B cell (primary cell): ENCODE measurements at regions not wholly inside any gene's neighbourhood (a gene's known extent, or its start where the extent isn't known, plus 50 kb on each side); places are given as distances from the start of the nearest gene placed in this dataset.

Source experiments
- EZH2 ChIP-seq: IDR thresholded peaks from 2 replicates; pipeline ENCODE4 v1.6.1; 2012; ENCODE audit warnings: borderline replicate concordance, low read depth, mild to moderate bottlenecking, moderate library complexity, low read length; ENCODE audit not compliant: insufficient read depth, poor library complexity, severe bottlenecking
- TF ChIP-seq, protein P1 (sequence below): fragments of 200-600 bp; IDR thresholded peaks from one replicate; pipeline ENCODE4 v1.8.0; 2022; ENCODE audit warnings: antibody characterized with exemption, mild to moderate bottlenecking

- no peak for TF ChIP-seq EZH2
- TF ChIP-seq, protein P1, sequence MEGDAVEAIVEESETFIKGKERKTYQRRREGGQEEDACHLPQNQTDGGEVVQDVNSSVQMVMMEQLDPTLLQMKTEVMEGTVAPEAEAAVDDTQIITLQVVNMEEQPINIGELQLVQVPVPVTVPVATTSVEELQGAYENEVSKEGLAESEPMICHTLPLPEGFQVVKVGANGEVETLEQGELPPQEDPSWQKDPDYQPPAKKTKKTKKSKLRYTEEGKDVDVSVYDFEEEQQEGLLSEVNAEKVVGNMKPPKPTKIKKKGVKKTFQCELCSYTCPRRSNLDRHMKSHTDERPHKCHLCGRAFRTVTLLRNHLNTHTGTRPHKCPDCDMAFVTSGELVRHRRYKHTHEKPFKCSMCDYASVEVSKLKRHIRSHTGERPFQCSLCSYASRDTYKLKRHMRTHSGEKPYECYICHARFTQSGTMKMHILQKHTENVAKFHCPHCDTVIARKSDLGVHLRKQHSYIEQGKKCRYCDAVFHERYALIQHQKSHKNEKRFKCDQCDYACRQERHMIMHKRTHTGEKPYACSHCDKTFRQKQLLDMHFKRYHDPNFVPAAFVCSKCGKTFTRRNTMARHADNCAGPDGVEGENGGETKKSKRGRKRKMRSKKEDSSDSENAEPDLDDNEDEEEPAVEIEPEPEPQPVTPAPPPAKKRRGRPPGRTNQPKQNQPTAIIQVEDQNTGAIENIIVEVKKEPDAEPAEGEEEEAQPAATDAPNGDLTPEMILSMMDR, result no peak
These were observed 50.4 kb upstream of the PPP2R2D start for GRCh38 chr10:131850383-131850870.
